Activated CD8-positive, alpha-beta memory T cell treated with anti-CD3 and anti-CD28 coated beads, Interleukin-2, amount 50 U/mL, for 24 hours (primary cell): ENCODE measurements at regions not wholly inside any gene's neighbourhood (a gene's known extent, or its start where the extent isn't known, plus 50 kb on each side); places are given as distances from the start of the nearest gene placed in this dataset.
A peak's percentile ranks its signal among the peaks of the same experiment; 100 is the strongest.

Experiments used
- DNase-seq: peaks from one replicate; pipeline ENCODE4 v3.0.0-alpha.2; 2020; ENCODE audit errors: extremely low read depth

- no peak for DNase-seq
These were observed 91.7 kb upstream of the MAP3K4 start for GRCh38 chr6:160899671-160900430.

GRCh38 chr6:160911949-160912348 lies 79.6 kb upstream of the MAP3K4 start:
- no peak for DNase-seq

GRCh38 chr6:160912411-160912810 lies 79.2 kb upstream of the MAP3K4 start:
- DNase-seq: no peak

GRCh38 chr6:160917572-160917971 lies 74.0 kb upstream of the MAP3K4 start:
- no peak for DNase-seq

- no peak for DNase-seq
These were observed 71.7 kb upstream of the MAP3K4 start for GRCh38 chr6:160919723-160920440.

- DNase-seq: no peak
These were observed 70.5 kb upstream of the MAP3K4 start for GRCh38 chr6:160921095-160921494.

- DNase-seq: no peak
These were observed 65.0 kb upstream of the MAP3K4 start for GRCh38 chr6:160926281-160927276.

- DNase-seq: no peak
These were observed 64.2 kb upstream of the MAP3K4 start for GRCh38 chr6:160927416-160927815.

- no peak for DNase-seq
These were observed 62.2 kb upstream of the MAP3K4 start for GRCh38 chr6:160929361-160929760.

- DNase-seq: no peak
These were observed 61.7 kb upstream of the MAP3K4 start for GRCh38 chr6:160929831-160930230.

GRCh38 chr6:160930547-160931377 lies 60.8 kb upstream of the MAP3K4 start:
- DNase-seq: peak; percentile 17

GRCh38 chr6:160931378-160932310 lies 59.9 kb upstream of the MAP3K4 start:
- no peak for DNase-seq

GRCh38 chr6:160933256-160933655 lies 58.3 kb upstream of the MAP3K4 start:
- no peak for DNase-seq

GRCh38 chr6:160934157-160934556 lies 57.4 kb upstream of the MAP3K4 start:
- no peak for DNase-seq

- no peak for DNase-seq
These were observed 51.4 kb upstream of the MAP3K4 start for GRCh38 chr6:160940197-160940596.
